Tibial nerve (tissue), 3 donors: ENCODE measurements at regions not wholly inside any gene's neighbourhood (a gene's known extent, or its start where the extent isn't known, plus 50 kb on each side); places are given as distances from the start of the nearest gene placed in this dataset.

Experiments used
- CTCF ChIP-seq, 5 experiments: fragments of 200-600 bp in 3 of 5; fragments of 450-650 bp in 2 of 5; sonication (generic) in 3 of 5; IDR thresholded peaks; one replicate each; pipeline ENCODE4 v1.5.1; 2016 to 2019; ENCODE audit warnings: antibody characterized with exemption in 5 of 5, mild to moderate bottlenecking in 3 of 5, moderate library complexity in 2 of 5
- POLR2A ChIP-seq, 2 donors: fragments of 450-650 bp; IDR thresholded peaks; one replicate each; pipeline ENCODE4 v1.6.1; 2017; ENCODE audit warnings: antibody characterized with exemption in 2 of 2, mild to moderate bottlenecking in 2 of 2, moderate library complexity in 2 of 2

- TF ChIP-seq CTCF (IDR thresholded peaks at IDR 0.05) (no peak), POLR2A (IDR thresholded peaks at IDR 0.05) (no peak)
These were observed 287.1 kb upstream of the TNP1 start for GRCh38 chr2:217146956-217147355.
